ENCODE measurements at regions not wholly inside any gene's neighbourhood (a gene's known extent, or its start where the extent isn't known, plus 50 kb on each side); places are given as distances from the start of the nearest gene placed in this dataset.

- TF ChIP-seq CTCF (IDR thresholded peaks at IDR 0.05) (no peak), EZH2phosphoT487 (IDR thresholded peaks at IDR 0.05) (no peak)
These were observed 58.6 kb upstream of the SOX13 start for GRCh38 chr1:204014336-204014735.
